ENCODE measurements at regions not wholly inside any gene's neighbourhood (a gene's known extent, or its start where the extent isn't known, plus 50 kb on each side); places are given as distances from the start of the nearest gene placed in this dataset.

DNA sequence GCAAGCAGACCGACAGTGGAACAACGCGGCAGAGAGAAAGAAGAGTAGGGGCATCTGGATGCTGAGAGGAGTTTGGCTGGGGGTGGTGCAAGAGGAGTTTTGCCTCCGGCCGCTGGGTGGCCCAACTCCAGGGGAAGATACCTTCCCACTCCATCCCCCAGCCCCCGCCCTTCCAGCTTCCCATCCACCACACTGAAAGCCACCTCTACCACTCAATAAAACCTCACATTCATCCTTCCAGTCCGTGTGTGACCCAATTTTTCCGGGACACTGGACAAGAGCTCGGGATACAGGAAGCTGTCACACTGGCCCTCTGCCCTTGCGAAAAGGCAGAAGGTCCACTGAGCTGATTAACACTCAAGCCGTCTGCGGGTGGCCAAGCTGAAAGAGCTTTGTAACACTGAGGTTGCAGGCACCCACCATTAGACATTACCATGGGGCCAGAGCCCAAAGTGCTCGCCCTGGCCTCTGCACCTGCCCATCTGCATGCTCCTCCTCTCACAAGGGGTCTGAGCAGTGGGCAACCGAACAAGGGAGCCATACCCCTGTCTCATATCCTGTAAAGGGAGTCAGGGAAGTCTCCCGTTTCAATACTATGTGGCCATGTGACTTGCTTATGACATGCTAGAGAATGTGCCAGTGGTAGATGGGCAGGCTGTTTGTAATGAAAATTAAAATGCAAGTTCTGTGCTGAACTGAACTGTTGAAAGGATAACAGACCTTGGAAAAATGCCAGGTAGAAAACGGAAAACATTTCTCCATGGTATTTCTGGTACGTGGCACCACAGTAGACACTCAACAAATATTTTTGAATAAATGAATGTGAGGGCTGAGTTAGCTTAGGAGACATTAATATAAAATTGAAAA lies 205.1 kb upstream of the STARD13 start:
- Histone ChIP-seq H2AFZ (ENCODE audit: low read length) (no peak overlapping the region), H3F3A (ENCODE audit: insufficient read depth, low read length) (no peaks in the 10 kb centered on the region), H4K20me1 (ENCODE audit: insufficient read depth, low read length) (no peaks in the 10 kb centered on the region), H3K9ac (ENCODE audit: low read length) (no peak overlapping the region), H3K27me3 (replicated peaks; ENCODE audit: insufficient read depth, low read length) (no peaks in the 10 kb centered on the region), H3K36me3 (replicated peaks; ENCODE audit: insufficient read depth, low read length) (no peaks in the 10 kb centered on the region), H3K27ac (ENCODE audit: low read length) (no peak overlapping the region), H3K9me3 (replicated peaks; ENCODE audit: insufficient read depth, low read length) (no peaks in the 10 kb centered on the region), H3K4me1 (ENCODE audit: low read length) (no peaks in the 10 kb centered on the region), H3K9me2 (replicated peaks; ENCODE audit: insufficient read depth, low read length) (no peaks in the 10 kb centered on the region), H3K79me2 (ENCODE audit: low read length) (no peaks in the 10 kb centered on the region), H3K4me2 (ENCODE audit: low read depth, low read length) (no peak overlapping the region), H3K4me3 (ENCODE audit: low read length) (no peak overlapping the region)
- DNase-seq, result no peak
- TF ChIP-seq EZH2 (optimal IDR thresholded peaks at IDR 0.05; ENCODE audit: low read depth, low read length) (no peak), EZH2phosphoT487 (IDR thresholded peaks at IDR 0.05; ENCODE audit: low read length) (no peak)
- TF ChIP-seq, protein P1, sequence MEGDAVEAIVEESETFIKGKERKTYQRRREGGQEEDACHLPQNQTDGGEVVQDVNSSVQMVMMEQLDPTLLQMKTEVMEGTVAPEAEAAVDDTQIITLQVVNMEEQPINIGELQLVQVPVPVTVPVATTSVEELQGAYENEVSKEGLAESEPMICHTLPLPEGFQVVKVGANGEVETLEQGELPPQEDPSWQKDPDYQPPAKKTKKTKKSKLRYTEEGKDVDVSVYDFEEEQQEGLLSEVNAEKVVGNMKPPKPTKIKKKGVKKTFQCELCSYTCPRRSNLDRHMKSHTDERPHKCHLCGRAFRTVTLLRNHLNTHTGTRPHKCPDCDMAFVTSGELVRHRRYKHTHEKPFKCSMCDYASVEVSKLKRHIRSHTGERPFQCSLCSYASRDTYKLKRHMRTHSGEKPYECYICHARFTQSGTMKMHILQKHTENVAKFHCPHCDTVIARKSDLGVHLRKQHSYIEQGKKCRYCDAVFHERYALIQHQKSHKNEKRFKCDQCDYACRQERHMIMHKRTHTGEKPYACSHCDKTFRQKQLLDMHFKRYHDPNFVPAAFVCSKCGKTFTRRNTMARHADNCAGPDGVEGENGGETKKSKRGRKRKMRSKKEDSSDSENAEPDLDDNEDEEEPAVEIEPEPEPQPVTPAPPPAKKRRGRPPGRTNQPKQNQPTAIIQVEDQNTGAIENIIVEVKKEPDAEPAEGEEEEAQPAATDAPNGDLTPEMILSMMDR (IDR thresholded peaks at IDR 0.05; ENCODE audit: low read length), result no peak

DNA sequence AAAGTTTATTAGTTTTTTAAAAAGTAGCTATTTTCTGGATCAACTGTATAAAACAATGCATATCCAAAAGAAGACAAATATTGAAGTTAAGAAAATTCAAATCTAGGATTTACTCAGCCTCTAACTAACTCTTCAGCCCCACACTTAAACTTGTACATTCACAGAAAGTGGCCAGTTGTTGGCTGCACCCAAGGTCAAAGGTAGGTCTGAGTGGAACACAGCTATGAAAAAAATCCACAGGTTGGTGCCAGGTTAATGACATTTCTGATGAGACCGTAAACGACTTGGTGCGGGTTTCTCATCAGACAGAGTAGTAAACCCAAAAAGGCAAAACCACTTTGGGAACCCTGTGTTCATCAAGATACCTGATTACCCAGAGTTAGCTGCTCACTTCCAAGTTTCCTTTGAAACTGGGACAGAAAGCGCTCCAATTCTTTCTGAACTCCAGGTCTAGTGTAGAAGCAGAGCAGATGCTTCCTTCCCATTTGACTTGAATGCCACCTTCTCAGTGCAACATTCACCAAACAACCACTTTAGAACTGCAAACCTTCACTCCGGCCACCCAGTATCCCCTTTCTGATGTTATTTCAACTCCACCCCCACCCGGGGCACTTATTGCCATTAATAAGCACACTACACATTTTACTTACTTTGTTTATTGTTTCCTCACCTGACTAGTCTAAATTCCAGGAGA lies 208.3 kb upstream of the STARD13 start:
- no peaks in the 10 kb centered on the region for H3K36me3 ChIP-seq (replicated peaks; ENCODE audit: insufficient read depth, low read length)
- no peaks in the 10 kb centered on the region for H3K4me1 ChIP-seq (ENCODE audit: low read length)
- H3K9me3 ChIP-seq (replicated peaks; ENCODE audit: insufficient read depth, low read length), result no peaks in the 10 kb centered on the region
- no peaks in the 10 kb centered on the region for H4K20me1 ChIP-seq (ENCODE audit: insufficient read depth, low read length)
- no peaks in the 10 kb centered on the region for H3K79me2 ChIP-seq (ENCODE audit: low read length)
- no peaks in the 10 kb centered on the region for H3K9me2 ChIP-seq (replicated peaks; ENCODE audit: insufficient read depth, low read length)
- DNase-seq, result no peak
- H2AFZ ChIP-seq (ENCODE audit: low read length), result no peak overlapping the region
- H3K9ac ChIP-seq (ENCODE audit: low read length), result no peak overlapping the region
- H3K27me3 ChIP-seq (replicated peaks; ENCODE audit: insufficient read depth, low read length), result no peaks in the 10 kb centered on the region
- H3K27ac ChIP-seq (ENCODE audit: low read length), result no peak overlapping the region
- TF ChIP-seq EZH2 (optimal IDR thresholded peaks at IDR 0.05; ENCODE audit: low read depth, low read length) (no peak), EZH2phosphoT487 (IDR thresholded peaks at IDR 0.05; ENCODE audit: low read length) (no peak)
- TF ChIP-seq, protein P1 (IDR thresholded peaks at IDR 0.05; ENCODE audit: low read length), result no peak
- H3K4me2 ChIP-seq (ENCODE audit: low read depth, low read length), result no peak overlapping the region
- H3K4me3 ChIP-seq (ENCODE audit: low read length), result no peak overlapping the region
- H3F3A ChIP-seq (ENCODE audit: insufficient read depth, low read length), result no peaks in the 10 kb centered on the region

DNA sequence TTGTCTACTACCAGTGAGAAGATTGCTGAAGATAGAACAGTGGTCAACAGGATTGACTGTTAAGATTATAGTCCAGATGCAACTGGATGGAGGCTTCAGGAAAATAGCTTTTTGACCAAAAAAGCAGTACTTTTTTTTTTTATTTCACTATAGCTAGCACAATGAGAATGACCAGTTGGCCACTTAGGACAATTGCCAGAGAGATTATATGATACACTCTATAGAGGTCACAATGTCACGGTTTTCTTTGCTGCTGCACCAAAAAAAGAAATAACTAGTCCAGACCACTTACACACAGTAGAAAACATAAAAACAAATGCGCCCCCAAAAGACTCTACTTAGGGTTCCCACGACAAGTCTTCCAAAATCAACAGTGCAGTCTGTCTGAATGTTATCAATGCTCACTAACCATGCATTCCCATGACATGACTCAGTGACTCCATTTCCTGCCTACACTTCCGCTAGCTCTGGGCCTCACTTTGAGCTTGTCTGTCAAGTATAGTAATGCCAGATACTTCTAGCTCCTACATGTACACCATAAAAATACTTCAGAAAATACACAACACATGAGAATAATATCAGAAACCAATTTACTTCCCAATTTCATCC lies 209.1 kb upstream of the STARD13 start:
- Histone ChIP-seq H3K4me2 (ENCODE audit: low read depth, low read length) (no peak overlapping the region), H3K9ac (ENCODE audit: low read length) (no peak overlapping the region), H3F3A (ENCODE audit: insufficient read depth, low read length) (no peaks in the 10 kb centered on the region), H3K36me3 (replicated peaks; ENCODE audit: insufficient read depth, low read length) (no peaks in the 10 kb centered on the region), H2AFZ (ENCODE audit: low read length) (no peak overlapping the region), H4K20me1 (ENCODE audit: insufficient read depth, low read length) (no peaks in the 10 kb centered on the region), H3K4me1 (ENCODE audit: low read length) (no peaks in the 10 kb centered on the region), H3K27me3 (replicated peaks; ENCODE audit: insufficient read depth, low read length) (no peaks in the 10 kb centered on the region), H3K27ac (ENCODE audit: low read length) (no peak overlapping the region), H3K4me3 (ENCODE audit: low read length) (no peak overlapping the region), H3K9me3 (replicated peaks; ENCODE audit: insufficient read depth, low read length) (no peaks in the 10 kb centered on the region), H3K79me2 (ENCODE audit: low read length) (no peaks in the 10 kb centered on the region), H3K9me2 (replicated peaks; ENCODE audit: insufficient read depth, low read length) (no peaks in the 10 kb centered on the region)
- TF ChIP-seq EZH2 (optimal IDR thresholded peaks at IDR 0.05; ENCODE audit: low read depth, low read length) (no peak), EZH2phosphoT487 (IDR thresholded peaks at IDR 0.05; ENCODE audit: low read length) (no peak)
- TF ChIP-seq, protein P1 (IDR thresholded peaks at IDR 0.05; ENCODE audit: low read length), result no peak
- DNase-seq, result no peak
